NCI-H1694 (cell line): ENCODE measurements at regions not wholly inside any gene's neighbourhood (a gene's known extent, or its start where the extent isn't known, plus 50 kb on each side); places are given as distances from the start of the nearest gene placed in this dataset.
"Not testable (repeated sequence)": the region's sequence is repeated elsewhere in the genome, so short reads cannot be mapped to it uniquely, and the experiment has no call there.

Source experiments
- DNase-seq: peaks from one replicate; lab custom pipeline; 2025; lab: John Stamatoyannopoulos, UW

DNA sequence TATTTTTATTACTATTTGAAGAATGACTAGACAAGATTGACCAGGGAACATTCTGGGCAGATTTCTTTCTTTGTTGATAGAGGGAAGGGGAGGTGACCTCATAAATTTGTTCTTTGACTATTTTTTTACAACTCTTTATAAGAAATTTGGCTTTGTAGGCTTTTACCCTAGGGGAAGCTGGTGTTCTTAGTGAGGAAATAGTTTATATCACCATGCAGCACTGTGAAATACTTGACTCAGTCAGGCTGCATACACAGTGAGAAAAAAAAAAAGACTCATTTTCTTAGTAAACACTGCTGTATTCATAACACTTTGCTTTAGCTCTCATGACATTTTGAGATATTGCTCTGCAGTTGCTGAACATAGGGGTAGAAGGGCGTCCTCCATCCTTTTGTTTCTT, 336.6 kb upstream of the PIK3R1 start:
- DNase-seq: no peak

DNA sequence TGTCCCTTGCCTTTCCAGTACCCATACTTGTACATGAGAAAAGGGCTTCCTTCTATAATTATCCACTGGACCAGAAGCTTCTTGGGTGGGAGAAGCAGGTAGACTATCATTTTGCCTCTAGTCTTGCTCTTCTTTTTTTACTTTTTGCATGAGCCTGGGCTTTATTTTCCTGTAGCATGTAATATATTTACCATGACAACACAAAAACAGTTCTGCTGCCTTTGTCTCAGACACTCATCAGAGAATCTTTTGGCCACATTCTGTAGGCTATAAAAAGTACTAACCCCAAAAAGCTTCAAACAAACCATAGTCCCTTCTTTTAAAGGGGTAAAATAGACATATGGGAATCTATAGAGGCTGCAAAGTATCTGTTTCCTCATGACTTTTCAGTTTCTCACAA, 339.2 kb upstream of the PIK3R1 start:
- no peak for DNase-seq

DNA sequence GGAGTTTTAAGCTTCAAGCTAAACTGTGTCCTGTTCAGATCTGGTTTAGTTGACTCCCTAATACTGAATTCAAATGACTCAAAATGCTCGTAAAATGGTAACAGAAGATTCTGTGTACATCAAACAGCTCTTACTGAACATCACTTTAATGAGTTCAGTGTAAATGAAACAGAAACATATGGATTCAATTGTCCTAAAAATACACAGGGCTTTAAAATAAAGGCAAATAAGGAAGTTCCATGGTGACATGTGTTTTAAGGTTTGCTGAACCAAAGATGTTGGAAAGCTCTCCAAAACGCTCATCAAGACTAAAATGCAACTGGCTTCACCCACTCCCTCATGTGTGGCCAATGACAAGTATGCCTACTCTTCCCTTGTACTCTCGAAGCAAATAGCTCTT, 340.0 kb upstream of the PIK3R1 start:
- no peak for DNase-seq

DNA sequence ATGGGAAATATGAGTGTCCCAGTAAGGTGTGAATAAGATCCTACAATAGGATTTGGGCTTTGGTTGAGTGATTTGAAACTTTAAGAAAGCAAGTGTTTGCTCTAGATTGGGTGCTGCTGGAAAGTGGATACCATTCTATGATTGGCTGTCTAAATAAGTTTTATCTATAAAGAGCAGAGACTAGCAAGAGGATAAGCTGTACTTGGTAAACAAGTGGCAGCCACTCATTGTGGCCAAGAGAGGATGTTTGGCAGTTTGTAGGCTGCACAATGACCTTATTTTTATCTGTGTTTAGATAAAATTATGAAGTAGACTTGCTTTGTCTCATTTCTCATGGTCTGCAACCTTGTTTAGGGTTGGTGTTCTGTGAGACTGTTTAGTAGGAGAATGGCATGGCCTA, 341.6 kb upstream of the PIK3R1 start:
- DNase-seq: no peak

DNA sequence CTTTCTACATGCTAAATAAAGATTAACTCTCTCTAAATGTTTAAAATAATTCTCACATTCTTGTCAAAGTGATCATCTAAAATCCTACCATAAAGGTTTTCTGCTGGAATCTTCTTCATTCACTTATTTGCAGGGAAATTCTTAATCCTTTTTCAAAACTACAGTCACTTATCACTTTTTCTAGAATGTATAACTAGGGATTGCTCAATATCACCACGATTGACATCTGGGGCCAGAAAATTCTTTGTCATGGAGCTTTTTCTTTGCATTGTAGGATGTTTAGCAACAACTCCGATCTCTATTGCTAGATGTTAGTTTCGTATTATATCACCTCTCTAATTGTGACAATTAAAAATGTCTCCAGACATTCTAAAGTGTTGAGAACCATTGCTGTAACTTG, 344.9 kb upstream of the PIK3R1 start:
- no peak for DNase-seq

DNA sequence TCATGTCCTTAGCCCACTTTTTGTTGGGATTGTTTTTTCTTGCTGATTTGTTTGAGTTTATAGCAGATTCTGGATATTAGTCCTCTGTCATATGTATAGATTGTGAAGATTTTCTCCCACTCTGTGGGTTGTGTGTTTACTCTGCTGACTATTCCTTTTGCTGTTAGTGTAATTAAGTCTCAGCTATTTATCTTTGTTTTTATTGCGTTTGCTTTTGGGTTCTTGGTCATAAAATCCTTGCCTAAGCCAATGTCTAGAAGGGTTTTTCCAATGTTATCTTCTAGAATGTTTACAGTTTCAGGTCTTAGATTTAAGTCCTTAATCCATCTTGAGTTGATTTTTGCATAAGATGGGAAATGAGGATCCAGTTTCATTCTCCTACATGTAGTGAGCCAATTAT, 351.2 kb upstream of the PIK3R1 start:
- not testable (repeated sequence) for DNase-seq

DNA sequence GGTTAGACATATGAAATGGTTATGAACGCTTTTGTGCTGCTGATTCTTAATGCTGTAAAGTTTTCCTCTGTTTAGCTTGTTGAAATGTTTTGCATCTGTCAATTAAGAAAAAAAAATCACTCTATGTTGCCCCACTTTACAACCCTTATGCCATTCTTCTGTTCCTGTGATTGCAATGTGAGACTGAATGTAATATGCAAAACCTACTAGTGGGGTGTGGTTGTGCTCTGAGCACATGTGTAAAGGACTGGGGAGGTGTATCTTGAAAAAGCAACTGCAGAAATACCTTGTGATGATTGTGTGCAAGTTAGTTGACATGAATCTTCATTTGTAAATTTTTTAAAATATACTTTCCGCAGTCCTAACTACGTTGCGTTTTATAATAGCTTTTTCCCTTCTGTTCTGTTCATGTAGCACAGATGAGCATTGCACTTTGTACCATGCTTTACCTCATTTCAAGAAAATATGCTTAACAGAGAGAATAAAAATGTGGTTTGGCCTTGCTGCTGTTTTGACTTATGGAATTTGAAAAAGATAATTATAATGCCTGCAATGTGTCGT, 357.0 kb upstream of the PIK3R1 start:
- DNase-seq: no peak

DNA sequence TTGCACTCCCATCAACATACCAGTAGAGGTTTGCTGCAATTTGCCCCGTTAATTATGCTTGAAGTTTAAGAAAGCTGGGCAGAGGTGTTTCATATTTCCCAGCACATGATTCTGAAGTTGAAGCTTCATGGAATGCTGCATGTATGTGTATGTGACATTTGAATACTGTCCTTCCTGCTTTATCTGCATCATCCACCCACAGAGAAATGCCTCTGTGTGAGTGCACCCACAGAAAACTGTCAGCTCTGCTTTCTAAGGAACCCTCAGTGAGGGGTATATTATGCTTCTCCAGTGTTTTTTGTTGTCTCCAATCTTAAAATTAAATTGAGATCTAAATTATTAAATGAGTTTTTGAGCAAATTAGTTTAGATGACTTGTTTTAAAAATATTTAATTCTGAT, 358.1 kb upstream of the PIK3R1 start:
- no peak for DNase-seq

DNA sequence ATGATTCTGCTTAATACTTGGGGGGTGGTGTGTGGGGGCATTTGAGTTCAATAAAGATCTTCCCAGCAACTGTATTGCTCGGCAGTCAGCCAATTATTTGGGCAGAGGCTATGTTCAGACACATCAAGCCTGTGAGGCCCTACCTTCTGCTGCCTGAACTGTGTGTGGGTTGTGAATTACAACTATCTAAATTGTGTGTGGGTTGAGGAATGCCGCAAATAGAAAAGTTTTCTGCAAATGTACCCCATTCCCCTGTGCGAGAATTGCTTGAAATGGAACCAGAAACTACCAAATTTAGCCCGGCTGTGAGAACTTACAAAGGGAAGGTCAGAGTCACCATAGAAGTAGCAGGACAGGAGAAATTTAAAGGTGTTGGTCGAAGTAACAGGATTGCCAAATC, 360.0 kb upstream of the PIK3R1 start:
- no peak for DNase-seq

DNA sequence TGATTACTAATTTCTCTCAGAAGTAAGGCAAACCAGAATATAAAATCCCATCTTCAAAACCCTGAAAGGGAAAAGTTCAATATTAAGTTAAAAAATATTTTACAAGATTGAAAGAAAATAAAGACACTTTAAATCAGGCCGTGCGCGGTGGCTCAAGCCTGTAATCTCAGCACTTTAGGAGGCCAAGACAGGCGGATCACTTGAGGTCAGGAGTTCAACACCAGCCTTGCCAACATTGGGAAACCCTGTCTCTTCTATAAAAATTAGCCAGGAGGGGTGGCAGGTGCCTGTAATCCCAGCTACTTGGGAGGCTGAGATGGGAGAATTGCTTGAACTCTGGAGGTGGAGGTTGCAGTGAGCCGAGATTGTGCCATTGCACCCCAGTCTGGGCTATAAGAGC, 364.6 kb upstream of the PIK3R1 start:
- not testable (repeated sequence) for DNase-seq

DNA sequence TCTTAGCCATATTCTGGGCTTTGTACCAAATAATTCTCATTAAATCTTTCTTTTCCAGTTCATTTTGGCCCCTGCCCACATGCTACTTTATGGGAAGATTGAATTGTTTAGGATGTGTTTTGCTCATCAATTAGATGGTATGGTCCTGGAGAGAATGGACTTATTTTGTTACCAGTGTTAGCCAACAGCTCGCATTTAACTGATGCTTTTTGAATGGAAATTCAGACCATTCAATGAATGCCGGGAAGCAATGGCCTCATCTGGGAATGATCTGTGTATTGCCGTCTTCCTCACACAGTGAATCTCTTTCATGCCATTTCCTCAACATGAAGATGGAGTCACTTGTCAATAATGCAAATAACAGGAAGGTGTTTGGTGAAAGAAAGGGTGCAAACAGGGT, 370.6 kb upstream of the PIK3R1 start:
- DNase-seq: no peak

DNA sequence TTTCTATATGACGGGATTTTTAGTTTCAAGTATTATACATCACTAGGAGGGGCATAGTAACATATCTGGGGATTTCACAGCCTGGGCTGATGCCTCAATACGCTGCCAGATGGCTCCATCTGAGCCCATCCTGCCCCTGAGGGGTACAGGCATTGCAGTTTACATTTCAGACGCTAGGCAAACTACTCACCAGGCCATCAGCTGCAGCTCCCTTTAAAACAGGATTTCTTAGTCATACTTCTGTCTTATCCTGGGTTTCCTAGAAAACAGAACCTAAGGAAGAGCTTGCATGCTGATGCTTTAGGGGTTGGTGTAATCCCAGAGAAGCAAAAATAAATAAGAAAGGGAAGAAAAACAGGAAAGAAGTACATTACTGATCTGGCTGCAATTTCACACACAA, 372.8 kb upstream of the PIK3R1 start:
- no peak for DNase-seq

DNA sequence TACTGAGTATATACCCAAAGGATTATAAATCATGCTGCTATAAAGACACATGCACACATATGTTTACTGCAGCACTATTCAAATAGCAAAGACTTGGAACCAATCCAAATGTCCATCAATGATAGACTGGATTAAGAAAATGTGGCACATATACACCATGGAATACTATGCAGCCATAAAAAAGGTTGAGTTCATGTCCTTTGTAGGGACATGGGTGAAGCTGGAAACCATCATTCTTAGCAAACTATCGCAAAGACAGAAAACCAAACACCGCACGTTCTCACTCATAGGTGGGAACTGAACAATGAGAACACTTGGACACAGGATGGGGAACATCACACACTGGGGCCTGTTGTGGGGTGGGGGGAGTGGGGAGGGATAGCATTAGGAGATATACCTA, 378.3 kb upstream of the PIK3R1 start:
- DNase-seq: not testable (repeated sequence)

DNA sequence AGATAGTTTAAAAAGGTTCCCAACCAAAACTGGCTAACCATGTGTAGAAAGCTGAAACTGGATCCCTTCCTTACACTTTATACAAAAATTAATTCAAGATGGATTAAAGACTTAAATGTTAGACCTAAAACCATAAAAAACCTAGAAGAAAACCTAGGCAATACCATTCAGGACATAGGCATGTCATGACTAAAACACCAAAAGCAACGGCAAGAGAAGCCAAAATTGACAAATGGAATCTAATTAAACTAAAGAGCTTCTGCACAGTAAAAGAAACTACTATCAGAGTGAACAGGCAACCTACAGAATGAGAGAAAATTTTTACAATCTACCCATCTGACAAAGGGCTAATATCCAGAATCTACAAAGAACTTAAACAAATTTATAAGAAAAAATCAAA, 379.1 kb upstream of the PIK3R1 start:
- not testable (repeated sequence) for DNase-seq

DNA sequence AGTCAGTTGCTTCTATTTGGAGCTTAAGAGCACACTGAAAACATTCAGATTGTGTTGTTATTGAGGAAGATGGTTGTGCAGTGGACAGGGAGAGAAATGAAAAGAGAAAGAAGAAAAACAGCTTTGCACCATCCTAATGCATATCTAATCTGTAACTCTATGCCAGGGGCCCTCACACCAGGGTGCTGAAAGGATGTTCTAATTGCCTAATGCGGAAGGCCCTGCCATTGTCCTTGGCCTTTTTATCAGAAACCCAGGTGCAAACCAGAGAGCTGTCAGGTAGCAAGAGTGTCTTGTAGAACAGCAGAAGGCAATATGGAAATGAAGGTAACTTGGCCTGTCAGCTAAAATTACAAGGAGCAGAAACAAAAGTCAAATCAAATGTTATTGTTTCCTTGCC, 384.5 kb upstream of the PIK3R1 start:
- no peak for DNase-seq

DNA sequence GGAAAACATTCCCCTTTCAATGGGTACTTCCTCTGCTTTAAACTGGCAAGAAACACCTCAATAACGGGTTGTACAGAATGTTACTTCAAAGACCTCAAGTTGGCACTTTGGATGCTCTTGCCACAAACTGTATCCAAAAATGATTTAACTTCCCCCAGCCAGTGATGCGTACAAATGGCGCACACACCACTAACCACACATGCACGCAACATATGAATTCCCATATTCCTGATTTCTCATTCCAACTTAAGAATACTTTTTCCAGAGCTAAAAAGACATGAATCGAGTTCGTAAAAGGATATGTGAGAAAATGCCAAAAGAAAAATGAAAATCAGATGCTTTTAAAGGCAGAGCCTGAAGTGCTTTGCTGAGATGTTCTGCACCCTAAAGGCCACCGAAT, 388.0 kb upstream of the PIK3R1 start:
- no peak for DNase-seq

DNA sequence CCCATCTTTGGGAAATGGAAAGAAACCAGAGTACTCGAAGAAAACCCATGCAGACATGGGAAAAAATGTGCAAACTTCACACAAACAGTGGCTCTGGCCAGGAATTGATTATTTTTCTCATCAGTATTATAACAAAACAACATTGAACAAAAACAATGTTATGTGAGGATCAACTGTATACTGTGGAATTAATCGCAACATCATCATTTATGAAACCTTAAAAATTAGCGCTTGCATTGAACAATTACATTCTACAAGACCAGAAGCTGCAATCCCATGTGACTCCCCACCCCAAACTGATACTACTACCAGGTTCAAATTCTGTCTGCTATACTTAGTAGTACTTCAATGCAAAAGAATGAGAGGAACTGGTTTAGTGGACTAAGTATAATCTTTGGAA, 390.7 kb upstream of the PIK3R1 start:
- DNase-seq: no peak

DNA sequence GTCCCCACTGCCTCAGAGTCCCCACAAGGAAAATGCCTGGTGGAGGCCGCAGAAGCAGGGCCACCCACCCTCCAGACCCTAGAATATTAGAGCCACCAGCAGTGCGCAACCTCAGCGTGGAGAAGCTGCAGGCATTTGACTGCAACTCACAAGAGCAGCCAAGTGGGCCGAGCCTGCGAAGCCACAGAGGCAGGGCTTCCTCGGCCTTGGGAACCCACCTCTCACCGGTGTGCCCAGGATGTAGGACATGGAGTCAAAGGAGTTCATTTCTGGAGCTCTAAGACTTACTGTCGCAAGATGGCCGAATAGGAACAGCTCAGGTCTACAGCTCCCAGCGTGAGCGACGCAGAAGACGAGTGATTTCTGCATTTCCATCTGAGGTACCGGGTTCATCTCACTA, 397.9 kb upstream of the PIK3R1 start:
- DNase-seq: no peak

DNA sequence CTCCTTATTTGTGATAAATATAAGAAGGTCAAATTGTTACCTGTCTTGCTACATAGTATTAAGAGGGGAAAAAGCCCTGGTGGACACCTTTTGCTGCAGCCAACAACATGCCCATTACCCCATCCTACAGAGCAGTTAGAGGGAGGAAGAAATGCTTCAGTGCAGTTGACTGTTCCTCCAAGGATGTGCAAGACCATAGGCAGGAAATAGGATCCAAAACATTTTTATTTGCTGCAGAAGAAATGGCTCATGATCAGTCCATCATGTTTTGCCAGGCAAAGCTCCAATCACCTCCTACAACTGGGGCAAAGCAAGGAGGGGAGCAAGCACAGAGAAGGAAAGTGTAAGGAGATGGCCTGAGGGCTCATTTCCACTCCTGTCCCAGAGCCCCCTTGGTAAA, 399.1 kb upstream of the PIK3R1 start:
- no peak for DNase-seq

DNA sequence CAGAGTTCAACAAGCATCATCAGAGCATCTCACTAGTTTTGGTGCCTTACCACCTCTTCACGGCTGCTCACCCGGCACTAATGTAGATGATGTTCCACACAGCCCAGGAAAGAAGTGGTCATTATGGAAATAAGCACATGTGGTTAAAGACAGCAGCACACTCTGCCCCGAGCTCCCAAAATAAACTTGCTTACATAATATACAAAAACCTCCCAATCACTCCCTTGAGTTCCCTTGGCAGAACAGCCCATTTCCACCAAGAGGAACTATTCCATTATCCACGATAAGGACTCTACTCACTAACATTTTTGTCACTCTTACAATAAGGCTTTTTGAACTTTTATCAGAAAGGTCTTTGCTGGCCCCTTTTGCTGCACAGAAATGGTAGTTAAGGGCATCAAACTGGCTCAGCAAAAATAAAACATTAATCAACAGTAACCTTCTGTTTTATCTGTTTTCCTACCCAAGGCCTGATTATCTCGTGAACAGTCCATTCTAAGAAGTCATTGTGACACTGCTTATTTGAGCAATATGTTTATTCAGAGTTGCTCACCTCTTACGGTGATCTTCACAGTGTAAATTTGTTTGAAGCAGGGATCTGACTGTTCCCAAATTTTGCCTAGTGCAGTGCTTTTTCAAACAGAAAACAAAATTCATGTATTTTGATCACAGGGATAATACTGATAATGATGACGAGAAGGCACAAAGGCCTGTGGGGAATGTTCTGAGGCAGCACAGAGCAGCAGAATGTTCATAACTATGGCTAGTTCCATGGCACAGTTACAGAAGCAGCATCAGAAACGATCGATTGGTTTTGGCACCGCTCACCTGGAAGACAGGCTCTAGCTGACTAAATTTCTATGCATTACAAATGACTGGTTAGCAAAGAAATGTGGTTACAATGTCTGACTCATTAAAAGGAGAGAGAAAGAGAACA, 399.8 kb upstream of the PIK3R1 start:
- DNase-seq: no peak

DNA sequence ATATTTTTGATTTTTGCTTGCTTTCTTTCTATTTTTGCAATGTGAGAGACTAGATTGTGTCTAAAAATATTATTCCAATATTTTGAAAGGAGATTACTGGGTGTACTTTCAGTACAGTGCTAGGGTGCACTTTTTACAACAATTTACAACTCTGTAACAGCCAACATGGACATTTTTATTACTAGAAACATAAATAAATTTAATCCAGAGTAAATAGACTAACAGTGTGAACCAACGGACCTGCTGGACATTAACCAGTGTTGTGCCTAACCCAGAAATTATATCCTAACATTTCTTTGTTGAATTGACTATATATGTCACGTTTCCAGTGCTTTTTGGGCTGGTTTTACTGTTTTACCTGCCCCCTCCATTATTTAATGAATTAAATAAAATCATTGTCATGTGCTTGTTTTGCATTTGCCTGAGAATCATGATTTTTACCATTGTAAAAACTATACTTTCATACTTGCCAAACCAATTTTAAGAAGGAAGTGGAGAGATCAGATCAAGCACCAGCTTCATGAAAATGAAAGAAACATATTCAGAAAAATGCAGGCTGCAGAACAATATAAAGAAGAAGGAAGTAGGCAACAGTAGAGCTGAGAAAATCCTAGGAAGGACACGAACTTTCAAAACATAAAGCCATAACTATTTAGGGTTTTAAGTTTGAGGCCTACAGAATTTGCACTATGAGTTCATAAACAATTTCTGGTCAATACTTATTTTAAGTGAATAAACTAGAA, 400.8 kb upstream of the PIK3R1 start:
- no peak for DNase-seq

DNA sequence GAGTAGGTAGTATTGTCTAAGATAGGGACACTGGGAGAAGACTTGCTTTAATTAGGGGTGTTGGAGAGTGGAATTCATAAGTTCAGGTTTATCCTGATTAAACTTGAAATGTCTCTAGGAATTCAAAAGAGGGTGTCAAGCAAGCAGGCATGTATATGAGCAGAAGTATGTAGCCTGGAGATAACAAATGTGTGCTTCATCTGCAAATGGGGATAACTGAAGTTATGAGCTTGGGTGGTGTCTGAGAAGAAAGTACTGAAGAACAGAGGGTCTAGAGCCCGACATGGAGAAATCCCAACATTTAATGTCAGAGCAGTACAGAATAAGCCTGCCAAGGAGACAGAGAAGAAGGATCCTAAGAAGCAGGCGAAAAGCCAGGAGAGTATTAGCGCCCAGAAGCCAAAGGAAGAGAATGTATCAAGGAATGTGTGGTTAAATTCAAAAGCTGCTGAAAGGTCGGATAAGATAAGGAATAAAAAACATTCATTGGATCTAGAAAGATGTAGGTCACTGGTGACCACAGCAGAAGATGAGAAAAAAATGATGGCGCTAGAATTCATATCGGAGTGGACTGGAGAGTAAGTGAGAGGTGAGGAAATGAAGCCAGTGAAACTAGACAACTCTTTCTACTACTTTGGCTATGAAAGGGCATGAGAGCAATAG, 401.5 kb upstream of the PIK3R1 start:
- DNase-seq: no peak

DNA sequence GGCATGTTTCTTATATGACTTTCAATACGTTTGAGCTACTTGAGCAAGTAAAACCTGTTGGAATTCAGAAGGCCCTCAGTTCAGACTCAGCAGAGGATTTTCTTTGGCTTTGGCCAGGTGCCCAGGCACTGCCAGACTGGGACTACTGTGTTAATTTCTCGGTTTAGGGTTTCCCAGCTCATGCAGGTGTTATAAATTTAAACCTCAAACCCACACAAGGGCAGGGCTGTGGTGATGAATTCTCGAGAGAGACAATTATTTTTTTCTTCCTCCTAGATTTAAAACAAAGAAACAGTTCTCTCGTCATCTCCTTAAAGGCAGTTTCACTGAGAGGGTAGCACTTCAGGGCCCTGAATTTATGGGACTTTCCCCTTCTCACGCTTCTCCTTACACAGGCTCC, 406.0 kb upstream of the PIK3R1 start:
- no peak for DNase-seq
